Heart left ventricle (tissue), 16 donors: ENCODE measurements at regions not wholly inside any gene's neighbourhood (a gene's known extent, or its start where the extent isn't known, plus 50 kb on each side); places are given as distances from the start of the nearest gene placed in this dataset.

Experiments
- ATAC-seq, 4 donors: fragments of 200-7000 bp; cut with Tn5 transposase; one replicate each; pipeline ENCODE4 v1.9.1; 2020 to 2022; ENCODE audit warnings: moderate library complexity in 4 of 4, mild to moderate bottlenecking in 3 of 4, moderate number of reproducible peaks in 1 of 4
- DNase-seq, 5 donors: peaks; one replicate each; pipeline ENCODE4 v3.0.0-alpha.2; 2020
- H3K27ac ChIP-seq, 12 donors: fragments of 200-600 bp; sonication (generic) in 4 of 12; one replicate each; pipeline versions ENCODE4 v1.5.0 to v1.8.0; 2016 to 2022; ENCODE audit warnings: mild to moderate bottlenecking in 2 of 12
- H3K27me3 ChIP-seq, 9 donors: fragments of 200-600 bp; sonication (generic) in 2 of 9; one replicate each; pipeline versions ENCODE4 v1.5.1 to v1.8.0; 2016 to 2022; ENCODE audit warnings: mild to moderate bottlenecking in 3 of 9
- H3K36me3 ChIP-seq, 9 donors: fragments of 200-600 bp; sonication (generic) in 2 of 9; one replicate each; pipeline versions ENCODE4 v1.5.0 to v1.8.0; 2018 to 2022; ENCODE audit warnings: mild to moderate bottlenecking in 2 of 9
- H3K4me1 ChIP-seq, 12 donors: fragments of 200-600 bp; sonication (generic) in 4 of 12; one replicate each; pipeline versions ENCODE4 v1.5.0 to v1.8.0; 2016 to 2022; ENCODE audit warnings: mild to moderate bottlenecking in 3 of 12
- H3K4me3 ChIP-seq, 12 donors: fragments of 200-600 bp; sonication (generic) in 4 of 12; one replicate each; pipeline versions ENCODE4 v1.5.0 to v1.8.0; 2017 to 2022; ENCODE audit warnings: mild to moderate bottlenecking in 9 of 12, moderate library complexity in 4 of 12
- H3K9me3 ChIP-seq, 12 donors: fragments of 200-600 bp; sonication (generic) in 4 of 12; one replicate each; pipeline versions ENCODE4 v1.5.0 to v1.8.0; 2016 to 2022; ENCODE audit warnings: mild to moderate bottlenecking in 1 of 12
- POLR2A ChIP-seq, 2 donors: fragments of 450-650 bp; IDR thresholded peaks; one replicate each; pipeline ENCODE4 v1.6.1; 2017; ENCODE audit warnings: antibody characterized with exemption in 2 of 2, mild to moderate bottlenecking in 2 of 2, moderate library complexity in 2 of 2
- WGBS, 4 donors: extraction: QIAGEN DNeasy Blood & Tissue Kit in 2 of 4; methylation state at CpG; one replicate each; pipeline versions ENCODE4 v1.1.5 to v1.1.7; 2013 to 2018; 5-methylcytosine and 5-hydroxymethylcytosine counted together
- intact Hi-C, 10 donors: fragments of 100-400 bp; cut with DNase I; formaldehyde crosslinking; loops; one replicate each; pipeline versions ENCODE4 v1.11.1 to v1.14.2; 2022
- TF ChIP-seq, protein P1 (sequence below), 12 donors: fragments of 200-600 bp; sonication (generic) in 4 of 12; IDR thresholded peaks; one replicate each; pipeline versions ENCODE4 v1.5.0 to v1.8.0; 2018 to 2022; ENCODE audit warnings: antibody characterized with exemption in 12 of 12, mild to moderate bottlenecking in 5 of 12
- donor health status: ischemic (EF 13 %, LVEDD 7.1; RV severe dilation, severe dysfunction).
- donor health status: healthy with polysubstance abuse.
- donor health status: DM: no; HTN: yes; CAD: no.
- donor health status: DM: no; HTN: no; CAD: no.
- donor health status: ischemic (EF 25% LVEDD 6.9; RV normal size, moderate dysfunction).
- donor health status: ischemic (EF 25% LVEDD 5.7; RV mildly dilated, moderate dysfunction).
- donor health status: healthy.
- donor health status: DM: yes; HTN: yes; CAD: no.
- donor health status: ischemic (EF 35%, LVEDD 5.7; RV mildly dilated, moderate dysfunction).
- donor health status: nonischemic (EF 11% LVEDD 7.7; RV severe dilation, severe dysfunction).
- donor health status: DM: yes; HTN: yes; CAD: no.
- donor health status: PGD.
- donor health status: ischemic (EF 29% LVEDD 5.4; RV normal size, mild dysfunction).
- donor health status: nonischemic (EF 23%, LVEDD 6.1; RV moderate dilation, normal function).

DNA sequence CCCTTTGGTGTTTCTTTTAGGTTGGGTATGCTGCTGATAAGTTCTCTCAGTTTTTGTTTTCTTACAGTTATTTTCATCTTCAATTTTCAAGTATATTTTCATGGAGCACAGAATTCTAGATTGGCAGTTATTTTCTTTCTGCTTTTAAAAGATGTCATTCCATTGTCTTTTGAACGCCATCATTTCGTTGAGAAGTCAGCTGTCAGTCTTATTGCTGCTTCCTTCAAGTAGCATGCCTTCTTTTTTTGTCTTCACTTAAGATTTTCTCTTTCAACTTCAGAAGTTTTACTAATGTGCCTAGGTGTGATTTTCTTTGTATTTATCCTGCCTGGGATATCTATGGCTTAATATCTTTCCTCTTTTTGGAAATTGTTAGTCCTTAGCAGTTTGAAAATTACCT lies 262.2 kb upstream of the PMFBP1 start:
- WGBS, 4 donors, result 90 to 98% (median 94%) methylated on average over 2 of the region's 2 CpGs
- intact Hi-C loops, result no loop called here
- Histone ChIP-seq H3K36me3 (no peaks in the 10 kb centered on the region), H3K27ac (no peak overlapping the region), H3K4me3 (no peak overlapping the region), H3K27me3 (no peaks in the 10 kb centered on the region), H3K4me1 (no peaks in the 10 kb centered on the region), H3K9me3 (peaks cover 0 to 35% (median 14%) of the 10 kb centered on the region in 12 donors)
- ATAC-seq (no peak), DNase-seq (no peak)
- TF ChIP-seq, protein P1, sequence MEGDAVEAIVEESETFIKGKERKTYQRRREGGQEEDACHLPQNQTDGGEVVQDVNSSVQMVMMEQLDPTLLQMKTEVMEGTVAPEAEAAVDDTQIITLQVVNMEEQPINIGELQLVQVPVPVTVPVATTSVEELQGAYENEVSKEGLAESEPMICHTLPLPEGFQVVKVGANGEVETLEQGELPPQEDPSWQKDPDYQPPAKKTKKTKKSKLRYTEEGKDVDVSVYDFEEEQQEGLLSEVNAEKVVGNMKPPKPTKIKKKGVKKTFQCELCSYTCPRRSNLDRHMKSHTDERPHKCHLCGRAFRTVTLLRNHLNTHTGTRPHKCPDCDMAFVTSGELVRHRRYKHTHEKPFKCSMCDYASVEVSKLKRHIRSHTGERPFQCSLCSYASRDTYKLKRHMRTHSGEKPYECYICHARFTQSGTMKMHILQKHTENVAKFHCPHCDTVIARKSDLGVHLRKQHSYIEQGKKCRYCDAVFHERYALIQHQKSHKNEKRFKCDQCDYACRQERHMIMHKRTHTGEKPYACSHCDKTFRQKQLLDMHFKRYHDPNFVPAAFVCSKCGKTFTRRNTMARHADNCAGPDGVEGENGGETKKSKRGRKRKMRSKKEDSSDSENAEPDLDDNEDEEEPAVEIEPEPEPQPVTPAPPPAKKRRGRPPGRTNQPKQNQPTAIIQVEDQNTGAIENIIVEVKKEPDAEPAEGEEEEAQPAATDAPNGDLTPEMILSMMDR (IDR thresholded peaks at IDR 0.05), result no peak
- TF ChIP-seq POLR2A (IDR thresholded peaks at IDR 0.05), result no peak

DNA sequence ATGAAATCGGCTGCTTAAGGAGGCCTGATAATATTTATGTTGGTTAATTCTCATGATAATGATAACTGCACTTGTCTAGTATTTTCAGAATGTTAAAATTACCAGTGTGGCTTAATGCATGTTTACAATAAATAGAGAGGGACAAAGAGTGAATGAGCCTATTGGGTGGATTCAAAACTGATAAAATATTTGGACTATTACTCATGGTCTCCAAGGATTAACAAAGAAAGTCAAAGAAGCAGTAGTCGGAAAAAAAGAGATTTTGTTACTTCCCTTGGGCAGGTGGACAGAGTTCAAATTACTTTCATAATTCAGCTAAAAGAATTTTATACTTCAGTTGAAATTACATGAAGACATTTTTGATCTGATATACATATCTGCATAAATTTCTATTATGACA lies 258.2 kb upstream of the PMFBP1 start:
- no peak overlapping the region for H3K4me3 ChIP-seq
- H3K36me3 ChIP-seq, result no peaks in the 10 kb centered on the region
- no peaks in the 10 kb centered on the region for H3K4me1 ChIP-seq
- ATAC-seq, result no peak
- intact Hi-C loops, result no loop called here
- no peak for DNase-seq
- H3K27ac ChIP-seq, result no peak overlapping the region
- no peak for TF ChIP-seq POLR2A (IDR thresholded peaks at IDR 0.05)
- TF ChIP-seq, protein P1 (IDR thresholded peaks at IDR 0.05), result no peak
- H3K9me3 ChIP-seq, result peaks cover 0 to 26% (median 14%) of the 10 kb centered on the region in 12 donors
- H3K27me3 ChIP-seq, result no peaks in the 10 kb centered on the region
- WGBS, 4 donors, result 59 to 80% (median 66%) methylated on average over 2 of the region's 2 CpGs

DNA sequence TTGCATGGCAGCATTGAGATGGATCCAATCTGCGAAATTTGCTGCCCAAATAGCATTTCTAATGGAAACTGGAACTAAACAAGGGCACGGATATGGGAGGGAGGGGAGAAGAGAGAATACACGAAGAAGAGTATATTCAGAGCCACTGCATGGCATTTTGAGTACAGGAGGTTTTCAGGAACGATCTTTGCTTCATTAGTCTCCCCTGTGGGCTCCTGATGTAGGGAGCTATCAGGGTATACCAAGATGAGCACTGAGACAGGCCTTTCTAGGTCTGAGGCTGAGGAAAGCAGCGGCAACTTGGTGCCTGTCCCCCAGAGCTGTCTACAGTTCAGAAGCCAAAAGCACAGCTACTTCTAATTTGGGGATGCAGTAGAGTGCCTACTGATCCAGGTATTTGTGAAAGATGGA lies 257.7 kb upstream of the PMFBP1 start:
- 85 to 88% (median 87%) methylated on average over 5 of the region's 5 CpGs for WGBS, 4 donors
- H3K36me3 ChIP-seq, result no peaks in the 10 kb centered on the region

DNA sequence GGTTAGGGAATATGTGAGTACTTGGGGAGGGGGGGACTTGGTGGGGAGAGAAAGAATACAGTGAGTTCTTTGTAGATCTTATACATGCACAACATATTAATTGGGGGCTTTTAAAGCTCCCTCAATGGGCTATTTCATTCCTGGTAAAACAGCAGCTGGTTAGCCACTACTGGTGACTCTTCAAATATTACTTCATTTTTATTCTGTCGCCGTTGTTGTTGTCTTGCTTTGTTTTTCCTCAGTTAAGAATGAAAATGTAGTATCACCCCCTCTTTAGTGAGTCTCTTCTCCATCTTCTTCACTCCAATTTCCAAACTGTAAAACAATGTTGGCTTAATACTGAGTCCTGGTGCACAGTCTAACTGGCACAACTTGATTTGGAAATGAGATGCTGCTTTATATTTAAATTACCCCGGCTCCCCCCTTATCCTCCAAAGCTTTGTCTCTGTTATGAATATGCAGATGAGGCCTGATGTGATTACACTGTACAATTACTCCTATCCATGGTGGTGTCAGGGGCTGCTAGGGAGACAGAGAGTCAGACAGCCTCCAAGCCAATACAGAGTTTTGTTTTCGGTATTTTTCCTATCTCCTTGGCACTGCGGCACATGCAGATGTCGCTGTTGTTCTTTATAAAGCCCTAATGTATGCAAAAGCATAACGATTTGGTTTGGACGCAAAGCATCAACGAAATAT lies 256.9 kb upstream of the PMFBP1 start:
- Histone ChIP-seq H3K36me3 (no peaks in the 10 kb centered on the region), H3K4me3 (no peak overlapping the region), H3K27ac (no peak overlapping the region), H3K27me3 (no peaks in the 10 kb centered on the region), H3K4me1 (no peaks in the 10 kb centered on the region), H3K9me3 (peaks cover 0 to 22% (median 2%) of the 10 kb centered on the region in 12 donors)
- intact Hi-C loops, result no loop called here
- no peak for ATAC-seq
- WGBS, 4 donors, result 91 to 93% (median 93%) methylated on average over 9 of the region's 9 CpGs
- TF ChIP-seq, protein P1 (IDR thresholded peaks at IDR 0.05), result no peak
- no peak for TF ChIP-seq POLR2A (IDR thresholded peaks at IDR 0.05)
- no peak for DNase-seq

More for the DNA sequence above, 257.7 kb upstream of the PMFBP1 start:
- no peaks in the 10 kb centered on the region for H3K27me3 ChIP-seq
- no peak for DNase-seq
- no peak overlapping the region for H3K27ac ChIP-seq
- no peaks in the 10 kb centered on the region for H3K4me1 ChIP-seq
- no peak for TF ChIP-seq POLR2A (IDR thresholded peaks at IDR 0.05)
- TF ChIP-seq, protein P1 (IDR thresholded peaks at IDR 0.05), result no peak
- intact Hi-C loops, result no loop called here
- ATAC-seq, result no peak
- peaks cover 0 to 24% (median 11%) of the 10 kb centered on the region in 12 donors for H3K9me3 ChIP-seq
- no peak overlapping the region for H3K4me3 ChIP-seq
